ENCODE measurements at regions not wholly inside any gene's neighbourhood (a gene's known extent, or its start where the extent isn't known, plus 50 kb on each side); places are given as distances from the start of the nearest gene placed in this dataset.

DNA sequence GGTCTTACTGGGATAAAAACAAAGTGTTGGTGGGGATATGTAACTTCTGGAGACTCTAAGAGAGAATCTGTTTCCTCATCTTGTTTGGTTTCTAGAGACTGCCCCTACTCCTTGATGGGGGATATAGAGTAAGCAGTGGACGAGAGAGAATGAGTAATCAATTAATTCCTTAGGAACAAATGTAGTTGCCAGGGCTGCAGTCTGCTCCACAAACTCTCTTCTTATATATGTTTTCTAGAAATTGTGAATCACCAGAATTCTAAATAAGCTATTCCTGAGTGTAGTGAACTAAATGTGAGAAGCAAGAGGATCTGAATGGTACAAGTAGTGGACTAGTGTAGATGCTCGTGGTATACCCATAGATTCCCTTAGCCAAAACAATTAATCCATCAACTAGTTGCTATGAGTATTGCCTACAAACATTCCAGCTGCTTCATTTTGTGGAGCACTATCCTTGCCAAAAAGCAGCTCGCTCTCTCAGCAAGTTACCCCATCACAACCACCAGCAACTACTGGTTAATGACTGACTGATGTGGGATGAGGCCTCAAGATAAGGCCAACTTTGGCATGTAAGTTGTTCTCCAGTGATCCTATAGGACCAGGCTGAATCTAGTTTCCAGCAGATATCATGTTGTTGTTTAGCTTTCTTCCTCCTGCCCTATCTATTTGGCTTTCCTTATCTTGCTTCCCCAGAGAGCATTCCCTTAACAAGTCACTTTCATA is 273.0 kb downstream of the SLC7A11 start:
- no peak for TF ChIP-seq ZFX (IDR thresholded peaks at IDR 0.05)
- TF ChIP-seq, protein P1, sequence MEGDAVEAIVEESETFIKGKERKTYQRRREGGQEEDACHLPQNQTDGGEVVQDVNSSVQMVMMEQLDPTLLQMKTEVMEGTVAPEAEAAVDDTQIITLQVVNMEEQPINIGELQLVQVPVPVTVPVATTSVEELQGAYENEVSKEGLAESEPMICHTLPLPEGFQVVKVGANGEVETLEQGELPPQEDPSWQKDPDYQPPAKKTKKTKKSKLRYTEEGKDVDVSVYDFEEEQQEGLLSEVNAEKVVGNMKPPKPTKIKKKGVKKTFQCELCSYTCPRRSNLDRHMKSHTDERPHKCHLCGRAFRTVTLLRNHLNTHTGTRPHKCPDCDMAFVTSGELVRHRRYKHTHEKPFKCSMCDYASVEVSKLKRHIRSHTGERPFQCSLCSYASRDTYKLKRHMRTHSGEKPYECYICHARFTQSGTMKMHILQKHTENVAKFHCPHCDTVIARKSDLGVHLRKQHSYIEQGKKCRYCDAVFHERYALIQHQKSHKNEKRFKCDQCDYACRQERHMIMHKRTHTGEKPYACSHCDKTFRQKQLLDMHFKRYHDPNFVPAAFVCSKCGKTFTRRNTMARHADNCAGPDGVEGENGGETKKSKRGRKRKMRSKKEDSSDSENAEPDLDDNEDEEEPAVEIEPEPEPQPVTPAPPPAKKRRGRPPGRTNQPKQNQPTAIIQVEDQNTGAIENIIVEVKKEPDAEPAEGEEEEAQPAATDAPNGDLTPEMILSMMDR (conservative IDR thresholded peaks at IDR 0.05): no peak
- H3K27ac ChIP-seq: no peak overlapping the region

DNA sequence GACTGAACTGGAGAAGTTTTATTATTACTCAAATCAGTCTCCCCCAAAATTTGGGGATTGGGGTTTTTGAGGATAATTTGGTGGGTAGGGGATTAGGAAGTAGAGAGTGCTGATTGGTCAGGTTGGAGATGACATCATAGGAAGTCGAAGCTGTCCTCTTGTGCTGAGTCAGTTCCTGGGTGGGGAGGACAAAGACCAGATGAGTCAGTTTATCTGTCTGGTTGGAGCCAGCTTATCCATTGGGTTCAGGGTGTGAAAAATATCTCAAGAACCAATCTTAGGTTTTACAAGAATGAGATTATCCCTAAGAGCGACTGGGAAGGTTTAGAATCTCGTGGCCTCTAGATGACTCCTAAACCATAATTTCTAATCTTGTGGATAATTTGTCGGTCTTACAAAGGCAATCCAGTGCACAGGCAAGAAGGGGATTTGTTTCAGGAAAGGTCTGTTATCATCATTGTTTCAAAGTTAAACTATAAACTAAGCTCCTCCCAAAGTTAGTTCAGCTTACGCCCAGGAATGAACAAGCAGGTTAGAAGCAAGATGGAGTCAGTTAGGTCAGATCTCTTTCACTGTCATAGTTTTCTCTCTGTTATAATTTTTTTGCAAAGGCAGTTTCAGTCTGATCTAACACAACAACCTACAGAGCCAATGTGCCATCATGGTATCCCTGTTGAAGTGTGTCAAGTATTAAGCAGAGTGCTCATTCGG is 274.5 kb downstream of the SLC7A11 start:
- no peak overlapping the region for H3K27ac ChIP-seq
- no peak for TF ChIP-seq ZFX (IDR thresholded peaks at IDR 0.05)
- TF ChIP-seq, protein P1 (conservative IDR thresholded peaks at IDR 0.05): no peak

DNA sequence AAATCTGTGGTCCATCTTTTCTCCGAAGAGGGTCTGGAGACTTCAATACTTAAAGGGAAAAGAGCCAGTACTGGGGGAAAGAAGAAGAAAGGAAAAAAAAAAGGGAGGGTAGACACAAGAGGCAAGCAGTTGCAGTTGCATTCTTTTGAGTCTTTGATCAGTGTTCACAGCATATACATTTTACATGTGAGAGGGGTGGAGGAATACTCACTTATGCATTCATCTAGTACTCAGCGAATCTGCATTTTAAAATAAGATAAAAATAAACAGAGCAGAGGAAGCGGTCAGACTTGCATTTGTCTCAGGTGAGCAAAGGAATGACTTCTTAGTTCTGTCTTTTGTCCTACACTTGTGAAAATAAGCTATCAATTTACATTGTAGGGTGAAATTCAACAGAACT is 275.6 kb downstream of the SLC7A11 start:
- TF ChIP-seq, protein P1 (conservative IDR thresholded peaks at IDR 0.05): no peak
- no peak for TF ChIP-seq ZFX (IDR thresholded peaks at IDR 0.05)
- no peak overlapping the region for H3K27ac ChIP-seq

DNA sequence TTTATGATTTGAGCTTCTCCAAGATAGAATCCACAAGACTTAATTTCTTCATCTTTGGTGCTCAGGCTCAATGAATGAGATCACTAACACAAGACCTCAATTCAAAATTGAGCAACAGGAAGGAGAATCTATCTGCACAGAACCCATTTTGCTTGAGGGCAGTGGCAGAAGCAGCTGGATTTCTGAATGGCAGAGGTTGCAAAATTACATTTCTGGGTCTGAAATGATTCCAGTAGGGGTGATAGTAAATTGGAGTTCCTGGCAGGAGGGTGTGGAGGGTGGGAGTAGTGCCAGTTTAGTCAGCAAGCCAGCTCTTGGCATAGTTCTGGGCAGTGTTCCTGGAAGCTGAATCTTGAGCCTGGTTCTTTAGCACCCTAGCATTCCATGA is 281.1 kb downstream of the SLC7A11 start:
- no peak overlapping the region for H3K27ac ChIP-seq
- no peak for TF ChIP-seq ZFX (IDR thresholded peaks at IDR 0.05)
- TF ChIP-seq, protein P1 (conservative IDR thresholded peaks at IDR 0.05): no peak

DNA sequence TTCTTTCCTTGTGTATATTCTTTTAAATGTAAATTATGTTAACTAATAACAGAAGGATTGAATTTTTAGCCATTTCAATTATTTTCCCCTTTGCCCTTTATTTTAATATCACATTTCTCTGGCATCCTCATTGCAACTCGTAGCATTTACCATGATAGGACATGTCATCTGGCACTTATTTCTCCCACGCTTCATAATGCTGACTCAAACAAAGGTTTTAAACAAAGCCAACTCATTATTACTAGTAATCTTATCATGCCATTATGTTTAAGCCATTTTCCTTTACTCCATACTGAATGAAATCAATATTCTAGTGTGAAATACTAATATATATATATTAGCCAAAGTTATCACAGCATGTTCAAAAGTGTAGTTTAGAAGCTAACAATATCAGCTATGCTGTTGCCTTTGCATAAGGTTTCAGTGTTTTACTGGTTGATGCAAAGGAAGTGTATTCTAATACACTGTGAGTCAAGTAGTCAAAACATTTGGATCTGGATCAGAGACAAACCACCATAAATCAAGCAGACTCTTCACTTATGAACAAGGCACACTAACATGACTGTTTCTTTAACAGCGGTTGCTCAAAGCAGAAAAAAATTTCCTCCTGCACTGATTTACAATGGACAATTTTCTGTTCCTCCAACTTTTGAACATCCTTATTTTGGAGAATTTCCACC is 281.6 kb downstream of the SLC7A11 start:
- TF ChIP-seq, protein P1 (conservative IDR thresholded peaks at IDR 0.05): no peak
- no peak for TF ChIP-seq ZFX (IDR thresholded peaks at IDR 0.05)
- no peak overlapping the region for H3K27ac ChIP-seq

DNA sequence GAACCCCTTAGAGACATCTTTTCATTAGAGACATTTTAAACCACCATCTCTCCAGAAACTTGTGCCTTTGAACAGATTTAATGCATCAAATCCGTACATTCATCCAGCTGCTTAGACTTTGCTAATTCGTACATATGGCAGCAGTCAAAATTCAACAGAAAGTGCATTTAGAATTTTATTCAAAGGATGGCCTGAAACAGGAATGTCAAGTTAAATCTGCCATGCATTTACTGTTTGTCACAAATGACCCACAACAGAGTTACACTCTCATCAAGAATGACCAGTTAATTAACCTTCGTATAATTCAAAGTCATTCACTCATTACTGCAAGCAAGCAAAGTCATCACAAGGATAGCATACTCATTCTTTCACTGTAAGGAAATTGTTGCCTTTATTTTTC is 284.3 kb downstream of the SLC7A11 start:
- H3K27ac ChIP-seq: no peak overlapping the region
- TF ChIP-seq, protein P1 (conservative IDR thresholded peaks at IDR 0.05): no peak
- no peak for TF ChIP-seq ZFX (IDR thresholded peaks at IDR 0.05)

DNA sequence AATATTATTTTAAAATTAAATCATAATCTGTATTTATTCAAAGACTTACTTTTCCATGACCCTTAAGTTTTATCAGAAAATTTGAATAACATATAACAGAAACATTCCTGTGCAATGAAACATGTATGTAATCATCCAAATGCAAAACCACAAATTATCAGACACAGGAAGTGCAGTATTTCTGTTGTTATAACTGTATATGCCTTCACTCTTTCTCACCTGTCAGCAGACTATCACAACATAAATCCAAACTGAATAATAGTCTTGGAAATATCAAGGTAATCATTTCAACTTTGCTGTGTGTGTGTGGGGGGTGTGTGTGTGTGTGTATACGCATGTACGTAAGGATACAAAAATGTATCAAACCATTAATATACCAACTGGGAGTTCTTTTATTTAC is 285.9 kb downstream of the SLC7A11 start:
- H3K27ac ChIP-seq: no peak overlapping the region
- TF ChIP-seq ZFX (IDR thresholded peaks at IDR 0.05): no peak
- TF ChIP-seq, protein P1 (conservative IDR thresholded peaks at IDR 0.05): no peak
